Common myeloid progenitor, CD34-positive (primary cell): ENCODE measurements at regions not wholly inside any gene's neighbourhood (a gene's known extent, or its start where the extent isn't known, plus 50 kb on each side); places are given as distances from the start of the nearest gene placed in this dataset.

Experiments
- CTCF ChIA-PET: fragments of 350-600 bp; sonication (Branson Sonifier 250); formaldehyde crosslinking; loops from one replicate; lab custom pipeline; 2021; ENCODE audit warnings: antibody characterized with exemption; lab: Charles Lee
- POLR2A ChIA-PET: fragments of 350-600 bp; sonication (Branson Sonifier 250); formaldehyde crosslinking; loops from one replicate; lab custom pipeline; 2021; ENCODE audit warnings: antibody characterized with exemption; lab: Charles Lee
- DNase-seq, 3 donors: peaks; one replicate each; pipeline versions ENCODE4 v3.0.0 to v3.0.0-alpha.2; 2013
- H3K27ac ChIP-seq, 2 experiments: 1 replicate in 1 of 2; 2 replicates in 1 of 2; pipeline ENCODE4 v1.7.0; 2013; ENCODE audit warnings: inconsistent platforms in 2 of 2, low read length in 2 of 2, mild to moderate bottlenecking in 2 of 2, low read depth in 1 of 2, moderate library complexity in 1 of 2; ENCODE audit not compliant: severe bottlenecking in 2 of 2, insufficient read depth in 1 of 2, poor library complexity in 1 of 2
- H3K27me3 ChIP-seq, 5 experiments: replicated peaks in 2 of 5; 1 replicate in 3 of 5; 2 replicates in 2 of 5; pipeline versions ENCODE4 v1.6.1 to v1.7.0; 2013; ENCODE audit warnings: low read length in 4 of 5, mild to moderate bottlenecking in 2 of 5, moderate library complexity in 2 of 5, inconsistent platforms in 1 of 5; ENCODE audit not compliant: insufficient read depth in 5 of 5, control insufficient read depth in 4 of 5
- H3K36me3 ChIP-seq, 4 experiments: 1 replicate in 2 of 4; 2 replicates in 2 of 4; pipeline versions ENCODE4 v1.6.1 to v1.7.0; 2013; ENCODE audit warnings: low read length in 3 of 4, control low read depth in 1 of 4, mild to moderate bottlenecking in 1 of 4; ENCODE audit not compliant: control insufficient read depth in 4 of 4, insufficient read depth in 4 of 4
- H3K4me1 ChIP-seq, 4 experiments: 1 replicate in 3 of 4; 2 replicates in 1 of 4; pipeline versions ENCODE4 v1.6.1 to v1.7.1; 2013; ENCODE audit warnings: low read length in 3 of 4, mild to moderate bottlenecking in 3 of 4, control low read depth in 1 of 4, inconsistent platforms in 1 of 4, moderate library complexity in 1 of 4; ENCODE audit not compliant: control insufficient read depth in 4 of 4, insufficient read depth in 4 of 4; ENCODE audit errors: control extremely low read depth in 1 of 4
- H3K4me3 ChIP-seq, 7 experiments: 1 replicate in 4 of 7; 2 replicates in 3 of 7; pipeline versions ENCODE4 v1.5.1 to v1.7.0; 2013; ENCODE audit warnings: mild to moderate bottlenecking in 7 of 7, low read length in 6 of 7, moderate library complexity in 6 of 7, inconsistent platforms in 2 of 7, low read depth in 2 of 7, control low read depth in 1 of 7; ENCODE audit not compliant: insufficient read depth in 4 of 7, control insufficient read depth in 1 of 7; ENCODE audit errors: extremely low read depth in 1 of 7
- H3K9me3 ChIP-seq, 5 experiments: 1 replicate in 4 of 5; 2 replicates in 1 of 5; pipeline versions ENCODE4 v1.6.1 to v1.7.1; 2013; ENCODE audit warnings: low read length in 4 of 5, mild to moderate bottlenecking in 2 of 5, inconsistent platforms in 1 of 5, low read depth in 1 of 5, moderate library complexity in 1 of 5; ENCODE audit not compliant: control insufficient read depth in 4 of 5, insufficient read depth in 2 of 5; ENCODE audit errors: control extremely low read depth in 1 of 5
- WGBS: methylation state at CpG from one replicate; pipeline ENCODE4 v1.1.5; 2013; ENCODE audit not compliant: insufficient coverage; 5-methylcytosine and 5-hydroxymethylcytosine counted together

GRCh38 chr13:79722885-79723445, 242.0 kb downstream of the NDFIP2 start:
- 80% methylated on average over 1 of the region's 1 CpG for WGBS
- CTCF ChIA-PET, result interaction anchor here (1.0 kb wide), 1 partner anchor 9 kb away, joined by 3 read pairs; no protein-coding TSS in a partner anchor
- H3K27me3 ChIP-seq, result no peaks in the 10 kb centered on the region
- H3K4me3 ChIP-seq, result no peak overlapping the region
- POLR2A ChIA-PET, result no interaction called here
- H3K4me1 ChIP-seq, result no peaks in the 10 kb centered on the region
- H3K36me3 ChIP-seq, result no peaks in the 10 kb centered on the region
- no peaks in the 10 kb centered on the region for H3K9me3 ChIP-seq
- no peak overlapping the region for H3K27ac ChIP-seq
- DNase-seq, result no peak

GRCh38 chr13:79716191-79716590, 235.2 kb downstream of the NDFIP2 start:
- Histone ChIP-seq H3K4me1 (no peaks in the 10 kb centered on the region), H3K27ac (no peak overlapping the region), H3K27me3 (no peaks in the 10 kb centered on the region), H3K4me3 (no peak overlapping the region), H3K9me3 (no peaks in the 10 kb centered on the region), H3K36me3 (no peaks in the 10 kb centered on the region)
- no peak for DNase-seq
- WGBS, result no CpG with 5 or more reads among the region's 3 CpGs
- CTCF ChIA-PET, result no interaction called here
- POLR2A ChIA-PET, result no interaction called here

GRCh38 chr13:79711631-79712030, 230.7 kb downstream of the NDFIP2 start:
- DNase-seq, result no peak
- H3K36me3 ChIP-seq, result no peaks in the 10 kb centered on the region
- H3K27ac ChIP-seq, result no peak overlapping the region
- CTCF ChIA-PET, result no interaction called here
- H3K4me1 ChIP-seq, result no peaks in the 10 kb centered on the region
- no peaks in the 10 kb centered on the region for H3K27me3 ChIP-seq
- H3K9me3 ChIP-seq, result peaks cover 0 to 1% (median 0%) of the 10 kb centered on the region in 5 experiments
- POLR2A ChIA-PET, result no interaction called here
- H3K4me3 ChIP-seq, result no peak overlapping the region

GRCh38 chr13:79710376-79710775, 229.4 kb downstream of the NDFIP2 start:
- peaks cover 0 to 1% (median 0%) of the 10 kb centered on the region in 5 experiments for H3K9me3 ChIP-seq
- POLR2A ChIA-PET, result no interaction called here
- no CpG with 5 or more reads among the region's 1 CpG for WGBS

GRCh38 chr13:79709471-79709870, 228.5 kb downstream of the NDFIP2 start:
- no peak for DNase-seq
- POLR2A ChIA-PET, result no interaction called here
- no CpG with 5 or more reads among the region's 2 CpGs for WGBS
- H3K4me3 ChIP-seq, result no peak overlapping the region
- no peaks in the 10 kb centered on the region for H3K27me3 ChIP-seq
- no peaks in the 10 kb centered on the region for H3K36me3 ChIP-seq
- H3K9me3 ChIP-seq, result peaks cover 0 to 1% (median 0%) of the 10 kb centered on the region in 5 experiments
- H3K27ac ChIP-seq, result no peak overlapping the region
- no peaks in the 10 kb centered on the region for H3K4me1 ChIP-seq
- CTCF ChIA-PET, result no interaction called here

More at GRCh38 chr13:79710376-79710775, 229.4 kb downstream of the NDFIP2 start:
- Histone ChIP-seq H3K27ac (no peak overlapping the region), H3K27me3 (no peaks in the 10 kb centered on the region), H3K4me1 (no peaks in the 10 kb centered on the region), H3K4me3 (no peak overlapping the region), H3K36me3 (no peaks in the 10 kb centered on the region)
- DNase-seq, result no peak
- CTCF ChIA-PET, result no interaction called here

- WGBS, result no CpG with 5 or more reads among the region's 1 CpG
- no peaks in the 10 kb centered on the region for H3K36me3 ChIP-seq
- POLR2A ChIA-PET, result no interaction called here
Observed at GRCh38 chr13:79703772-79704171, 222.8 kb downstream of the NDFIP2 start.

GRCh38 chr13:79695754-79696153, 214.8 kb downstream of the NDFIP2 start:
- Histone ChIP-seq H3K9me3 (no peaks in the 10 kb centered on the region), H3K36me3 (no peaks in the 10 kb centered on the region), H3K27me3 (no peaks in the 10 kb centered on the region), H3K4me1 (no peaks in the 10 kb centered on the region), H3K27ac (no peak overlapping the region), H3K4me3 (no peak overlapping the region)
- no peak for DNase-seq
- ChIA-PET POLR2A (no interaction called here), CTCF (no interaction called here)
- 100% methylated on average over 1 of the region's 2 CpGs for WGBS

More at GRCh38 chr13:79703772-79704171, 222.8 kb downstream of the NDFIP2 start:
- DNase-seq, result no peak
- peaks cover 0 to 1% (median 0%) of the 10 kb centered on the region in 5 experiments for H3K9me3 ChIP-seq
- CTCF ChIA-PET, result no interaction called here
- no peaks in the 10 kb centered on the region for H3K27me3 ChIP-seq
- no peak overlapping the region for H3K4me3 ChIP-seq
- H3K4me1 ChIP-seq, result no peaks in the 10 kb centered on the region
- H3K27ac ChIP-seq, result no peak overlapping the region
